GM11168 (cell line): ENCODE measurements at regions not wholly inside any gene's neighbourhood (a gene's known extent, or its start where the extent isn't known, plus 50 kb on each side); places are given as distances from the start of the nearest gene placed in this dataset.
"Not testable (repeated sequence)": the region's sequence is repeated elsewhere in the genome, so short reads cannot be mapped to it uniquely, and the experiment has no call there.

ENCODE experiments used
- in situ Hi-C: fragments of 300-500 bp; cut with MboI; formaldehyde crosslinking; loops from one replicate; pipeline ENCODE4 v1.12.0; 2022; ENCODE audit warnings: low sequenced_read_pairs; ENCODE audit not compliant: unreplicated experiment

DNA sequence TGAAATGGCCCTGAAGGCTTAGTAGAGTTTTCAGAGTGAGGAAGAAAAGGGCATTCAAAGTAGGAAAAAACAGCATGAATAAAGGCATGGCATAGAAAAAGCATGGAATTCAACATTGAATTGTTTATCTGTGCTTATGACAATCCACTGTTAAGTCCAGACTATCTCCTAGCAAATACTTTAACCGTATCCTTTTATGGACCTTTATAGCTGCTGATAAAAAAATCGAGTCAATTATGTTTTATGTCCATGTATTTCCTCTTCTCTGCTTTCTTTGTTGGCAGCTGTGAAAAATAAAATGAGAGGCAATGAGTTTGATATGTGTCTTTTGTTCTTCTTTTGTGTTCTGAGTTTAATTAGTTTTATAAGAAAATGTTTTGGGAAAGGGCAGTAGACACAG lies 70.4 kb downstream of the TDRD15 start:
- in situ Hi-C loops: no loop called here

DNA sequence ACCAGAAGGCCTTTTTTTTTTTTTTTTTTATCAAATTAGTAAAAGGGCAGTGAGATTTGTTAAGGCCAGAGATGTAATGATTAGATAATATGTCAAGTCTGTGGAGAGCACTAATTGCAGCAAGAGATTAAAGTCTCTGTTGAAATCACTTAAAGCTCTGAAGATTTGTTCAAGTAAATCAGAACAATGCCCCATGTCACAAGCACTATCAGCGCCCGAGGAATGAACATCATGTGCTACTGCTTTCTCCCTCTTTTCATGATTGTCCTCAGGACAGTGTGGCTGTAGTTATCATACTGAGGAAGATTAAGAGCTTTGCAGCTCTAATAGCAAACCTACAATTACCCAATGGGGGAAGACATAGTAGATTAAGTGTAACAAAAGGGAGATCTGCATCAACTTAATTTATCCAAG lies 71.1 kb downstream of the TDRD15 start:
- in situ Hi-C loops: no loop called here

DNA sequence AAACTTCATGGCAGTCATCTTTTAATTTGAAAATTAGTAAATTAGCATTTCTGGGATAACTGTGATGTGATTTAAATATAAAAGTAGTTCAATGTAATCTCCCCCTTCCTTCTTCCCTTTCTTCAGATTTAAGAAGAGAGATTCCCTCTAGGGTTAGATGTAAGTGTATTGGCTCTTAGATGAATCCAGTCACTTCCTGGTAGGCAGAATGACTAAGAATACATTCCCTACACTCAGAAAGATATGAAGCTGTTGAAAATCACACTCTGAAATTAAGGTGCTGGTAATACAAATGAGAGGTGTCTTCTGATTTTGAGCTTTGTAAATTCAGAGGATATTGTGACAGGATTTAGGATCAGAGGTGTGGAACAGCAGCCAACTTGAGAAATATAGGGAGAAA lies 71.6 kb downstream of the TDRD15 start:
- in situ Hi-C loops: no loop called here

DNA sequence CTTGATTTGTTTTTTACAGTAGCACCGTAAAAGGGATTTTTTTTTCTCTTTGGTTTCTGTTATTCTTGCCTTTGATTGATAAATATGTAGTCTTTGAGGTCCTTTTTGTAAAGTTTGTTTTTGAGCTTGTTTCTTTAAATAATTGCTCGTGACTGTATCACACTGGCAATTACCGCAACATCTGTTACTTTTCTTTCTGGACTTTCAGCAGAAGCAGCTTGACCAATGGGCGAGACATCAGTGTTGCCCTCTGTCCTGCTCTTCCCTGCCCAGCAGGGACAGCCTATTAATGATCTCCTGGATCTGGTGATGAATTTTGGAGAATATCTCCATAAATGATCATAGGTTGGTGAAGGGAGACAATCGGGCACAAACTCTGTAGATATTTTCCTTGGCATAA lies 74.9 kb downstream of the TDRD15 start:
- in situ Hi-C loops: no loop called here

DNA sequence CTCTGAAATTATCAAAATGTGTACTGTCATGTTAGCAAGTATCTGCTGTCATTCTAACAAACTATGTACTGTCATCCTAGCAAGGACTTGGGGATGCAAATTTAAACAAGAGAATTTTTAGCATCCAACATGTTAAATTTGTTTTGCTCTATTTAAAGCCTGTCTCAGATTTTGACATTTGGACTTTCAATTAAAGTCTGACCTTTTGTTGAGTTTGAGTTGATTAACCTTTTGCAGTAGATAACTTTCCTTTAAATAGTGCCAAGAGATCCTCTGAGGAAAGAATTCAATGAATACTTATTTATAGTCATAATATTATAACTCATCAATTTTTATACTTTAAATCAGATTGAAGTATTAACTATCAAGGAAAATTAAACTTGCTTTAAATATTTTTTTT lies 80.2 kb downstream of the TDRD15 start:
- in situ Hi-C loops: no loop called here

DNA sequence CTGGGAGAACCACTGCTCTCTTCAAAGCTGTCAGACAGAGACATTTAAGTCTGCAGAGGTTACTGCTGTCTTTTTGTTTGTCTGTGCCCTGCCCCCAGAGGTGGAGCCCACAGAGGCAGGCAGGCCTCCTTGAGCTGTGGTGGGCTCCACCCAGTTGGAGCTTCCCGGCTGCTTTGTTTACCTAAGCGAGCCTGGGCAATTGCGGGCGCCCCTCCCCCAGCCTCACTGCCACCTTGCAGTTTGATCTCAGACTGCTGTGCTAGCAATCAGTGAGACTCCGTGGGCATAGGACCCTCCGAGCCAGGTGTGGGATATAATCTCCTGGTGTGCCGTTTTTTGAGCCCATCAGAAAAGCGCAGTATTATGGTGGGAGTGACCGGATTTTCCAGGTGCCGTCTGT lies 90.3 kb downstream of the TDRD15 start:
- in situ Hi-C loops: not testable (repeated sequence)

DNA sequence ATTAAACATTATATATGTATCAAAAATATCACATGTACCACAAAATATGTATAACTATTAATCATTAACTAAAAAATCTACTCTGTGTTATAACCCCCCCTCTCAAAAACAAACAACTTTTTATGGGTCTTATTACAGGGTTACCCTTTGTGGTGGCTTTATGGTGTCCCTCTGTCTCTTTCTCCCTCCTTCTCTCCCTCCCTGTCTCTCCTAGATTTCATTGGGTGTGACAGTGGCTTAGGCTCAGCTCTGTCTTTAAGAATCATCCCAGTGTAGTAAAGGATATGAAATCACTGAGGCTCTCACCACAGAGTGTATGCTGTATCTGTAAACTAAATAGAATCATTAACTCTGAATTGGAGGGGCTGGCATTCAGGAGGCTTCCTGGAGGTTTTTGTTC lies 93.7 kb downstream of the TDRD15 start:
- in situ Hi-C loops: no loop called here

DNA sequence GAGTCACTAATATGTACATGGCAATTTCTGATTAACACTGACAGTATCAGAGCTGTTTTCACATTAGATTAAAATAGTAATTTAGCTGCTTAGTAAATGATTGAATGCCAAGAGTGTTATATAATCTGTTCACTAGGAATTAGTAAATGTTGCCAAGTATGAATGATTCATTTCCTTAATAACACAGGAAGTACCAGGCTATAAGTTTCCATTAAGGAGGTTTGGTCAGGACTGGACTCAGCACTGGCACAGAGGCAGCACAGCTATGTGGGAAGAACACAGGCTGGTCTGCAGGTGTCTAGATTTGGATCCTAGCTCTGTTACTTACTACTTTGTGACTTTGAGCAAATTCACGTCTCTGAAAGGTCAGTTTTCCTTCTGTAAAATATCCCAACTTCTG lies 97.2 kb downstream of the TDRD15 start:
- in situ Hi-C loops: no loop called here

DNA sequence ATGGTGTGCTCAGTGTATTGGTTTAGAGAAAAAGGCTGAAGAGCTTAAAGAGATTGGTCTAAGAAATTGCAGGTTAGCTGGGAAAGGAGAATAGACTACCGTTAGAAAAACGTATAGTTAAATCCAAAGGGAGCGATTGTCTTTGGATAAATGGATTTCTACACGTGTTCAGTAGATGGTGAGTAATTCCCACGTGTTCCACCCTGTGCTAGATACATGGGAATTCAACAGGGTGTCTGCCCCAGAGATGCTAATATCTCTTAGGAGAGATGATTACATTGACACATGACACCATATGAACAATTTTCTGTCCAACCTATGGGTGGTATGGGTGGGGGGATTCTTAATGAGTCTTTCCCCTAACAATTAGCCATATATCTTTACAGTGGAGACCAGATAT lies 99.8 kb downstream of the TDRD15 start:
- in situ Hi-C loops: no loop called here

DNA sequence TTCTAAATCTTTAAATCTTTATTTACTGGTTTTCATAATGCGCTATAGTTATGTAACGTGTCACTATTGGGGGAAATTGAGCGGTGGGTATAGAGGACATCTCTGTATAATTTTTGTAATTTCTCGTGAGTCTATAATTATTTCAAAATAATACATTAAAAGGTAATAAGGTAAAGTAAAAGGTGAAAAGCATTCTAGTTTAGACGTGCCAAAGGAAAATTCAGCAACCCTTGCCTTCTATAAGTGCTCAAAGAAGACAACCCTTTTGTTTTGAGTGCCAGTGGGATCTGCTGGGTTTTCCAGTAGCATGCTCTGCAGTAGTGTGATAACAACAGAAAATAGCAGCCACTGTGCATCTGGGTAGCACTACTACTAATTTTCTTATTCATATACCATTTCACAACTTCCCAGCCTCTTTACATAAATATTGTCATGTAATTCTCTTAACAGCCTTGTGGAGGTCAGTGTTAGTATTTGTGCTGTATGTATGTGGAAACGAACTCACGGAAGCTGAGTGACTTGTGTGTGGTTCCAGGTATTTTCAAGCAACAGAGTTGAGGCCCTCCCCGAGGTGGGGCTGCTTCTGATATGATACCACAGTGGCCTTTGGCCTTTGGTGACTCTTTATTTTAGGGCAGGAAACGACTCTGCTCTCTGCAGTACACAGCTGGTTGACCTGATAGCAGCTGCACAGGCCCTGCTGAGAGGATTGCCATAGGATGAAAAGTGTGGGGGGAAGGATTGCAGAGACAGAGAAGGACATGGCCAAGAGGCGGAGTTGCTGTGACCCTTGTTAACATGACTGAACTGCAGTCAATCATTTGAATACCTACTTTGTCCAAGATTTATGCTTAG lies 104.5 kb downstream of the TDRD15 start:
- in situ Hi-C loops: no loop called here

DNA sequence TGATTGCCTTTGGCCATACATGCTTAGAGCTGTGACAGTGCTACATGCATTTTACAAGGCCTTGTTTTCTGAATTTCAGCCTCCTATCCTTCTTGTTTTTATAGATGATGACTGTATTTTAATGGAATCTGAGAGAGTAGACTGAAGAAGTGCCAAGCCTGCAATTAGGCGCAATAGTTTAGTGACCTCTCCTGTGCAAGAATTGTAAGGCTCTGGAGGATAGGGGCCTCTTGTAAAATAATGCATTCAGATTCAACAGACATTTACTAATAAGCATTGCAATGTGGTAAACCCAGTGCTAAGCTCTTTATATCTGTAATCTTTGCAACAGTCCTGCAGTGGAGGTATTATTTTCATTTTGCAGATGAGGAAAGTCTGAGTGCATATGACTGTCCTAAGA lies 105.5 kb downstream of the TDRD15 start:
- in situ Hi-C loops: no loop called here

DNA sequence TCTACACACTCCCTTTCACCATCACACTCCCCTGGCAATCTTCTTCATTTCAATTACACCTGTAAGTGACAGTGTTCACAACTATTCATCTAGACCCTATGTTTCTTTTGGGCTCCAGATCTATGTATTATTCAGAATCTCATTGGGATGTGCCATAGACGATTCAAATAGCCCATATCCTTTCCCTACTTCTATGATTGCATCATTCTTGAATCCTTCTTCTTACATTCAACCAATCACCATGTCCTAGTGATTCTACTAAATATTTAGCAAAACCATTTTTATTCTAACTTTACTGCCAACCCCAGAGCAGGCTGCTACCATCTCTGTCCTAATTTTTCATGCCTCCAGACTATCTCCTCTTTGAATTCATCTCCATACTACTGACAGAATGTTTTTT lies 106.4 kb downstream of the TDRD15 start:
- in situ Hi-C loops: no loop called here

DNA sequence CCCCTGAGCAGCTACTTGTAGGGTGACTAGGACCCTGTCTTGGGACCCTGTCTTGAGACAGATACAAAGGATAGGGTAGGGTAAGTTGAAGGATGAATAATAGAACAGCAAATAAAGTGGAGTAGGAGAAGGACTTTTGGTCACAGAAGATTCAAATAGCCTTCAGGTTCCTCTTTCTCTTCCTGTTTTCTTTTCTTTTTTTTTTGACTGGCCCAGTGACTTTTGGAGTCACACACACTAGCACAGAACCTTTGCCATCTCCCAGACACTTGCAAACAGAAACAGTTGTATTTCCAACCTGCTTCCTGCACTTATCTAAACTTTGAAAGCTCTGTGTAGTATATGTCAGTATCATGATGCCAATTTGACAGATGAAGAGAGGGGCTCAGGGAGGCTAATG lies 108.2 kb downstream of the TDRD15 start:
- in situ Hi-C loops: no loop called here

DNA sequence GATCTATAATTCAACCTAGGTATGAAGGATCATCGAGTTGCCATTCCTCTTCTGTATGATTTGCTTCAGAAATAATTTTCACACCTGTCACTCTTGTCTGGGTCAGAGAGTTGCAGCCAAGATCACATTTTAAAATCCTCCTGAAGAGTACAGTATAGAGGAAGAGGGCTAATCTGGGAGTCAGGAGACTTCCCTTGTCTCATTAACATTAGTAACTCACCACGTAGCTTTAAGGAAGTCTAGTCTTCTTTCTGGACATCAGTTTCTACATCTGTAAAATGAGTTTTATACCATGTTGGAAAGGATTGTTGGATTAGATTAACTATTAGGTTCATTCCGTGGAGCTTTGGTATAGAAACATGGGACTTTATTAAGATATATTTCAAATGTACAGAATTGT lies 109.4 kb downstream of the TDRD15 start:
- in situ Hi-C loops: no loop called here

DNA sequence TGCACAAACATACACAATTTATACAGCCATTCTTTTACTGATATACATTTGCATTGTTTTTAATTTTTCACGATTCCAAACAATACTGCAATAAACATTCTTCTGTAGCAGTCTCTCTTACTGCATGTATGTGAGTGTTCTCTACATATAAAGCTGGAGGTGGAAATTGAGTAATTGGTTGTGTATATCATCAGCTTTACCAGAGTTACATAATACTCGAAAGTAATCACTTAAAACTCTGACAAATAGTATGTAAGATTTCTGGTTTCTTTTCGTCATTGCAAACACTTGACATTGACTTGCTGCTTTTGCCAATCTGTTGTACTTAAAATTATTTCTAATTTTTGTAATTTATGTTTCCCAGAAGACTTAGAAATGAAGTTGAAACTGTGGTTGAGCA lies 110.2 kb downstream of the TDRD15 start:
- in situ Hi-C loops: no loop called here

DNA sequence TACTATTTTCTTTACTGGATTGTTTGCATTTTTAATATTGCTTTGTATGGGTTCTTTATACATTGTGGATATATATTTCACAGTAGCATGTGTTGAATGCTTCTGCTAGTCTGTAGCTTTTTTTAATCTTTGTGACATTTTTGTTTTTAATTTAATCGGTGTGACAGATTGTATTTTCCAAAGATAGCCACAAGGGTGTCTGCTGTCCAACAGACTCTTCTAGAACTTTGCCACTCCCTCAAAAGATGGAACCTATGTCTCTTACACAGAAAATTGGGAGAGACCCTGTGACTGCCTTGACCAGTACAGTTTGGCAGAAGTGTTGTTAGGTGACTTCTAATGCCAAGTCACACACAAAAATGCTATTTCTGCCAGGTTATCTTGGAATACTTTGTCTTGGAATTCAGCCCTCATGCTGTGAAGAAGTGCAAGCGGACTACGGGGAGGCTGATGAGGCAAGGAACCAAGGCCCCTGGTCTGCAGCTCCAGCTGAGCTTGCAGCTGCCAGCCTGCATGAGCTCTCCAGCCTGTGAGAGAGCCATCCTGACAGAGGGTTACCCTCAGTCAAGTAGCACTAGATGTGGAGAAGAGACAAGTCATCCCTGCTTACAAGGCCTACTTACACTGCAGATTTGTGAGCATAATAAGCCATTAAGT lies 110.8 kb downstream of the TDRD15 start:
- in situ Hi-C loops: no loop called here

DNA sequence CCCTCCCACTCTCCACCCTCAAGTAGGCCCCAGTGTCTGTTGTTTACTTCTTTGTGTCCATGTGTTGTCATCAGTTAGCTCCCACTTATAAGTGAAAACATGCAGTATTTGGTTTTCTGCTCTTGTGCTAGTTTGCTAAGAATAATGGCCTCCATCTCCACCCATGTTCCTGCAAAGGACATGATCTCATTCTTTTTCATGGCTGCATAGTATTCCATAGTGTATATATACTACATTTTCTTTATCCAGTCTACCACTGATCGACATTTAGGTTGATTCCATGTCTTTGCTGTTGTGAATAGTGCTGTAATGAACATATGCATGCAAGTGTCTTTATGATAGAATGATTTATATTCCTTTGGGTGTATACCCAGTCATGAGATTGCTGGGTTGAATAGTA lies 116.0 kb downstream of the TDRD15 start:
- in situ Hi-C loops: not testable (repeated sequence)

DNA sequence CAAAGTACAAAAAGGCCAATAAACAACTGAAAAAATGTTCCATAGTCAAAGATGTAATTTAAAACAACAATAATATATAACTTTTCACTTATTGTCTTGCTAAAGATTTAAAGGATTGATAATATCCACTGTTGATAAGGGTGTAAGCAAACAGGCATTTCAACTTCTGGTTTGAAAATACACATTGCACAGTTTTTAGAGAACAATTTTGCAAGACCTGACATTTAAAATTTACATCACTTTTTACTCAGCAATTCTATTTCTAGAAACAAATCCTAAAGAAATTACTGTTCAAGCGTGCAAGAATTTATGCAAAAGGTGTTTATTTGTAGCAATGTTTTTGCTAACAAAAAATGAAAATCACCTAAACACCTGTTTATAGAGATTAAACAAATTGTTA lies 120.4 kb downstream of the TDRD15 start:
- in situ Hi-C loops: no loop called here

DNA sequence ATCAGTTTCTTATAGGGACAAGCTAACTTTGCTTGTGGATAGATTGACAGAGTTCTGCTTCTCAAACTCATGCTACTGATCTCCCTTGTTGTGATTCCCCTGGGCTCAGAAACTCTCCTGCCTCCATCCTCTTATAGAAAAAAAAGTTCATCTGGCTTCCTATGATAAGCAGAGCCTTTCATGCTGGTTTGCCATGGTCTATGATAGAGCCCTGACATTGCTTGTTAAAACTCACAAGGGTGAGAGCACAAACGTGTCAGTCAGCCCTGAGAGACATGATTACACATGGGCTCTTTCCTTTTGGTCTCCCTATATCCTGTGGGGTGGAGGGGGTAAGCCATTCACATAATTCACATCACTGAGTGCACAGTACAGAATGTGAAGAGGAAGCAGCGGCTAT lies 121.8 kb downstream of the TDRD15 start:
- in situ Hi-C loops: no loop called here

DNA sequence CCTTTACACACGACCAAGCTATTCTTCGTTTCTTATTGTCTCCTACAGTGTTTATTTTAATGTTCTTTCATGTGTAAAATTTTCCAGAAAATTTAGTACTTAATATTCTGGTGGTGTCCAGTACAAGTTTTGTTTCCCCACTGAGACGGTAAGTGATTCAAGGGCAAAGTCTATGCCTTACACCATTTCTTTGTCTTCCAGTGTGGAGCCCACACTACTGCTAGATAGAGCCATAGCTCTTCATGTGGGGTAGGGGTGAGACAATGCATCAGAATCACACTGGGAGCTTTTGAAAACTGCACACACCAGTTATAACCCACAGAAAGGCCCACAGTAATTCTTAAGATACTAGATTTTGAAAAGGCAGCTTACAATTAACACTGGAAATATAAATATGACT lies 125.6 kb downstream of the TDRD15 start:
- in situ Hi-C loops: no loop called here

DNA sequence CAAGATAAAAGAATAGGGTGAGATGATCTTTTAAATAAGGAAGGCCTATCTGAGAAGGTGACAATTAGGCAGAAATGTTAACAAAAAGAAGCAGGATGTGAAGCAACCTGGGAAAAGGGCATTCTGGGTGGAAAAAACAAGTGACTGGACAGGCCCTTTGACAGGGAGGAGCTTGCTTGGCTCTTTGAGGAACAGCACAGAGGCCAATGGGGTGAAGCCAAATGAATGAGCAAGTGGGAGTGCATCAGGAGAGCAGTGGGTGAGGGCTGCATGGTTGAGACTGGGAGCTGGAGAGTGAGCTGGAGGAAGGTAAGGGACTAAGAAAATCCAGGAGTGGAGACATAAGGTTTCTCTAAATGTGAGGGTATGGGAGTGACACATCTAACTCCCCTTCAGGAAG lies 126.9 kb downstream of the TDRD15 start:
- in situ Hi-C loops: no loop called here
